Osteocyte (in vitro differentiated cells): ENCODE measurements at regions not wholly inside any gene's neighbourhood (a gene's known extent, or its start where the extent isn't known, plus 50 kb on each side); places are given as distances from the start of the nearest gene placed in this dataset.

Experiments
- DNase-seq: peaks from one replicate; pipeline ENCODE4 v3.0.0; 2021; ENCODE audit warnings: mixed read lengths; ENCODE audit not compliant: unreplicated experiment; ENCODE audit errors: extremely low spot score
- H3K27ac Mint-ChIP-seq: one replicate; pipeline ENCODE4 v1.8.0; 2021; ENCODE audit warnings: mild to moderate bottlenecking, mixed read lengths; ENCODE audit not compliant: unreplicated experiment
- H3K27me3 Mint-ChIP-seq: one replicate; pipeline ENCODE4 v1.8.0; 2021; ENCODE audit warnings: mixed read lengths; ENCODE audit not compliant: unreplicated experiment
- H3K36me3 Mint-ChIP-seq: one replicate; pipeline ENCODE4 v1.8.0; 2021; ENCODE audit warnings: mixed read lengths; ENCODE audit not compliant: unreplicated experiment
- H3K4me1 Mint-ChIP-seq: one replicate; pipeline ENCODE4 v1.8.0; 2021; ENCODE audit warnings: mixed read lengths; ENCODE audit not compliant: unreplicated experiment
- H3K4me3 Mint-ChIP-seq: one replicate; pipeline ENCODE4 v1.8.0; 2021; ENCODE audit warnings: mild to moderate bottlenecking, moderate library complexity, mixed read lengths; ENCODE audit not compliant: unreplicated experiment
- H3K9me3 Mint-ChIP-seq: one replicate; pipeline ENCODE4 v1.8.0; 2021; ENCODE audit warnings: mixed read lengths; ENCODE audit not compliant: unreplicated experiment
- TF ChIP-seq, protein P1 (sequence below): fragments of 200-600 bp; sonication (generic); IDR thresholded peaks from 2 replicates; pipeline ENCODE4 v1.5.0; 2021; ENCODE audit warnings: antibody characterized with exemption, mild to moderate bottlenecking, moderate library complexity

DNA sequence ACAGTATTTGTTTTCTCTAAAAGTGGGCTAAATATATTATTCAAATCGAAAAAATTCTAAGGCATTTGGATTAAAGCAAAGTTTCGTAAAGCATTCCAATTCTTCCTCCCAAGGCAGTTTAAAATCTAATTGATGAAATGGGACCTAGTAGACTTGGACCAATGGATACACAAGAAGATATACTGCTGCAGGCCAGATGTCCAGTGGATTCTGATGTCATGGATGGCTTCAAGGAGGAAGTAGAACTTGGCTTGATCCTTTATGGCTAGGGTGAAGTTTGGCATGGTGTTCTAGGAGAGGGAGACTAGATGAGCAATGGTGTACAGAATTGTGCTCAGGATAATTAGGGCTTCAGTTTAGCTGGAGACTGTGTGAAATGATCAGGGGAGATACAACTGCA is 559.5 kb upstream of the MMS22L start:
- Mint-ChIP-seq H3K4me3 (no peak overlapping the region), H3K27ac (no peak overlapping the region), H3K9me3 (no peaks in the 10 kb centered on the region), H3K27me3 (peaks cover 12% of the 10 kb centered on the region), H3K36me3 (no peaks in the 10 kb centered on the region), H3K4me1 (peaks cover 4% of the 10 kb centered on the region)
- no peak for DNase-seq
- TF ChIP-seq, protein P1, sequence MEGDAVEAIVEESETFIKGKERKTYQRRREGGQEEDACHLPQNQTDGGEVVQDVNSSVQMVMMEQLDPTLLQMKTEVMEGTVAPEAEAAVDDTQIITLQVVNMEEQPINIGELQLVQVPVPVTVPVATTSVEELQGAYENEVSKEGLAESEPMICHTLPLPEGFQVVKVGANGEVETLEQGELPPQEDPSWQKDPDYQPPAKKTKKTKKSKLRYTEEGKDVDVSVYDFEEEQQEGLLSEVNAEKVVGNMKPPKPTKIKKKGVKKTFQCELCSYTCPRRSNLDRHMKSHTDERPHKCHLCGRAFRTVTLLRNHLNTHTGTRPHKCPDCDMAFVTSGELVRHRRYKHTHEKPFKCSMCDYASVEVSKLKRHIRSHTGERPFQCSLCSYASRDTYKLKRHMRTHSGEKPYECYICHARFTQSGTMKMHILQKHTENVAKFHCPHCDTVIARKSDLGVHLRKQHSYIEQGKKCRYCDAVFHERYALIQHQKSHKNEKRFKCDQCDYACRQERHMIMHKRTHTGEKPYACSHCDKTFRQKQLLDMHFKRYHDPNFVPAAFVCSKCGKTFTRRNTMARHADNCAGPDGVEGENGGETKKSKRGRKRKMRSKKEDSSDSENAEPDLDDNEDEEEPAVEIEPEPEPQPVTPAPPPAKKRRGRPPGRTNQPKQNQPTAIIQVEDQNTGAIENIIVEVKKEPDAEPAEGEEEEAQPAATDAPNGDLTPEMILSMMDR, result no peak

DNA sequence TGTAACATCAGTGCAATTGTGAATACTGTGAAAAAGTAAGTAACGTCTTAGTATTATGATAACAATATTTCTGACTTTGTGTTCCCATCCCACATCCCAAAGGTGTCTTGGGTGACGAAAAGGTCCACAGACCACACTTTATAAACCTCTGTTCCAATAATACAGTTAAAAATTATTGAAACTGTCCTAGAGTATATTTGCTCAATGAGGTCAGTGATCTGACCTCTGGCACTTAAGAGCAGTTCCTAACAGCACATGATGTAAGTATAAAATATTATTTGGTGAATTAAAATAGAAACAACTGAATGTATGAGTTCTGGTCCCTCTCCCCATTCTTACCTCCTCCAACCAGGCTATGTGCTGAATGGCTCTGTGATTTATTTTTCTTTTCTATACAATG is 566.4 kb upstream of the MMS22L start:
- no peaks in the 10 kb centered on the region for H3K36me3 Mint-ChIP-seq
- no peaks in the 10 kb centered on the region for H3K4me1 Mint-ChIP-seq
- H3K27me3 Mint-ChIP-seq, result peaks cover 20% of the 10 kb centered on the region
- no peak overlapping the region for H3K27ac Mint-ChIP-seq
- no peak for DNase-seq
- H3K4me3 Mint-ChIP-seq, result no peak overlapping the region
- H3K9me3 Mint-ChIP-seq, result no peaks in the 10 kb centered on the region
- TF ChIP-seq, protein P1, result no peak

DNA sequence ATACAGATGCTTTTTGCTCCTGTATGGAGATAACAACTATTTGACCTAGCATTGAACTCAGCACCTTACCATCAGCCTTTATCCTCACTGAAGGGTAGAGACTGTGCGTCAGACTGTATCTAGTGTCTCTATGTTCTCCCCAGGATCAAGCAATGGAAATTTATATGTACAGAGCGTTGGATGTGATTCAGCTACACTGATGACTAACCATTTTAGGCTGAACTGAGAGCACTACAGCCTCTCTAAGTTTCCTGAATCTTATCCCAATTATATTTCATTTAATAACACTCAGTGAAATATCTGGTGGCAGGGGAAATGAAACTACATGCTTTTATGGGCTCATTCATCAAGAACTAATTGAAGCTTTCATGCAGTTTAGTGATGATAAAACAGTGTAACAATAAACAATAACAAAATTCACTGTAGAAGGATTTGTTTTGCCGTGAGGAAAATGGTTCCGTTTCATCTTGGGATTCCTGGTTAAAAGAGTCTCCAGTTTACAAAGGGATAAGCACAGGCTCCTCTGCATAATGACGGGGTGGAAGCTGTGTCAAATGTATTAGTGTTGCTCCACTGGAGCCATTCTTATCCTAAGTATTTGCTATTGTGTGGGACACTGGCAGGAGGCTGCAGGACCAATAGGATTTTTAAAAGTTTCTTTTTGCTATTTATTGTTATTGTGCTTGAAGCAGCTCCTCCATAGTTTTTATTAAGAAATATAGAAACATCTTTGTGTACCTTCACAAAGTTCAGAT is 567.6 kb upstream of the MMS22L start:
- DNase-seq, result no peak
- Mint-ChIP-seq H3K27ac (no peak overlapping the region), H3K4me1 (no peaks in the 10 kb centered on the region), H3K9me3 (no peaks in the 10 kb centered on the region), H3K4me3 (no peak overlapping the region), H3K36me3 (no peaks in the 10 kb centered on the region), H3K27me3 (peaks cover 13% of the 10 kb centered on the region)
- TF ChIP-seq, protein P1, result no peak

DNA sequence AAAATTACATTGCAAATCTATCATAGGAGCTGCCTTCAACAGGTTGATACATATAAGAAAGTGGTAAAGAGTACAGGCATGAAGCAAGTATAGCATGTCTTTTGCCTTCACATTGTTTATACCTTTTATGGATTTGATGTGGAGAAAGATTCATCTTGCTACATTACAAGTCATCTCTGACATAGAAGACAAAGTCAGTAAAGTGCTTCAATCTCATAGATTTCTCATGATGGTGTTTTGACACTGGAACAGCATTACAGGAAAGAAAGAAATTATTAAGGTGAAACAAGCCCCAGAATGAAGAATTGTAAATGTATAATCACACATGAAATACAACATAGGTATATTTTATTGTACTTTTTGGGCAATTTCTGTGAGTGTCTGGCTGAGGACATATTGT is 580.7 kb upstream of the MMS22L start:
- DNase-seq, result no peak
- no peaks in the 10 kb centered on the region for H3K9me3 Mint-ChIP-seq
- TF ChIP-seq, protein P1, result no peak
- no peak overlapping the region for H3K4me3 Mint-ChIP-seq
- H3K27ac Mint-ChIP-seq, result no peak overlapping the region
- H3K27me3 Mint-ChIP-seq, result no peaks in the 10 kb centered on the region
- no peaks in the 10 kb centered on the region for H3K36me3 Mint-ChIP-seq
- no peaks in the 10 kb centered on the region for H3K4me1 Mint-ChIP-seq

DNA sequence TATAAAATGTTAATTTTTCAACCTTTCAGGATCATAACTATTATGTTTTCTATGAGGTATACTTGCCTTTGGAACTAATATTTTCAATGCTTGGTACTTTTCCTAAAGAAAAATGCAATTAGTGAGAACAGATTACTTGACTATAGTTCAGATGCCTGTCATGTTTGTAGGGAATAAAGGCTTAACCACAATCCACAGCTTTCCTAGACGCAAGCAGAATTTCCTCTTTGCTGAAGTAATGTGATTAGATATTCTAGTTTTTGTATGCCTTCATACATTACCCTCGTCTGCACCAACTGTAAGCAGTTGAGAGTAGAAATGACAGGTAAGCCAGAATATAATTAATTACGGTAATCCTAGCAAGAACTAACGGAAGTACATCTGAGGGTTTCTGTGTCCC is 581.4 kb upstream of the MMS22L start:
- Mint-ChIP-seq H3K27me3 (no peaks in the 10 kb centered on the region), H3K9me3 (no peaks in the 10 kb centered on the region), H3K4me3 (no peak overlapping the region), H3K4me1 (no peaks in the 10 kb centered on the region), H3K36me3 (no peaks in the 10 kb centered on the region), H3K27ac (no peak overlapping the region)
- DNase-seq, result no peak
- TF ChIP-seq, protein P1, result no peak
